GM18873 (cell line): ENCODE measurements at regions not wholly inside any gene's neighbourhood (a gene's known extent, or its start where the extent isn't known, plus 50 kb on each side); places are given as distances from the start of the nearest gene placed in this dataset.

Experiments
- ATAC-seq: cut with Tn5 transposase; IDR thresholded peaks from one replicate; pipeline ENCODE4 v1.9.1; 2021; ENCODE audit warnings: mild to moderate bottlenecking, moderate library complexity, moderate number of reproducible peaks; ENCODE audit not compliant: unreplicated experiment, low FRiP score

DNA sequence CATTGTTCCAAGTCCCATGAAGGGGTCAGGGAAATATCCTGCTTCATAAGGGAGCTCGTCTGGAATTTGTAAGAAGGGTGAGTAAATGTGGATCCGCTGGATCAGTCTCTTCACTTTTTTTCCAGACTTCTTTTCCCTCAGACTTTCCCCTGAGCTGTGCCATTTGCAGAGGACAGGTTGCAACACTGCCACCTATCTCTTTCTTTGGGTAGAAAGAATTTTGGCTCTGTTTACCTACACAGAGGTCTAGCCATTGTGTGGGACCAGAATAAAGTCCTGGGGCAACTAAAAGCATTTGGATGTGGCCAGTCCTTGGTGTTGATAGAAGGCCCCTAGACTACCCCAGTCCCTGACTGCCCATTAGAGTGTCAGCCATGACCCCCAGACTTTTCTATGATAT, 1146.7 kb upstream of the PRMT6 start:
- ATAC-seq = no peak

DNA sequence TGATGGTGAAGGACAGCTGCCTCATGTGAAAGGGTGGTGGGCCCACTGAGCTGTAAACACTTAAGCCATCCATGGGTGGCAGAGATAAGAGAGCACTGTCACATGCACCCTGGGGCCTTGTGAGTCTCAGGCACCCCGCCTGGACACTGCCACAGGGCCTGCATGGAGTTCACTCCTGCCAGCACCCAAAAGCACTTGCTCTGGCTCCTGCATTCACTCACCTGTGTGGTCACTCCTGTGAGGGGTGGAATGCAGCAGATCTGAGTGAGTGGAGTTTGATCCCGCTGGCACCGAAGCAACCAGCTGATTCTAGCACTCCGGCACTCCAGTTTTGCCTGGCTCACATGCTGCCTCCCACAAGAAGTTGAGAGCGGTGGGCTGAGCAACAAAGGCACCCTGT, 1142.1 kb upstream of the PRMT6 start:
- ATAC-seq = no peak

DNA sequence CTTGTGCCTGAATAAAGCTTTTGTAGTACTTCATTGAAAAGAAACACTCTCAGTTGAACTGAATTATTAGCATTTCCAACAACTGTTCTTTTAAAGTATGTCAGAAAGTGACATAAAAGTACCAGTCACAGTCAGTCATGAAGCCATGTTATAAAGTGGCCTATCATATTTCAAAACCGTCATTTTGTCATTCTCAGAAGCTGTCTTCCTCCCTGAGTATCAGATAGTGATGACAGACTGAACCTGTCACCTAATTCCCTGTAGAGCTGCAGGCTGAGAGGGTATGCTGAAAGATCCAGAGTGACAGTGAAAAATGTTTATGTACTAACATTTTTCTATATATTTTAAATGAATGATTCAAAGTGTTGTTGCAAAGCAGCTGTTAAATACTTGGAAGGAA, 1121.7 kb upstream of the PRMT6 start:
- ATAC-seq = no peak

- ATAC-seq = no peak
Observed at GRCh38 chr1:105964879-105965278, 1091.6 kb upstream of the PRMT6 start.

DNA sequence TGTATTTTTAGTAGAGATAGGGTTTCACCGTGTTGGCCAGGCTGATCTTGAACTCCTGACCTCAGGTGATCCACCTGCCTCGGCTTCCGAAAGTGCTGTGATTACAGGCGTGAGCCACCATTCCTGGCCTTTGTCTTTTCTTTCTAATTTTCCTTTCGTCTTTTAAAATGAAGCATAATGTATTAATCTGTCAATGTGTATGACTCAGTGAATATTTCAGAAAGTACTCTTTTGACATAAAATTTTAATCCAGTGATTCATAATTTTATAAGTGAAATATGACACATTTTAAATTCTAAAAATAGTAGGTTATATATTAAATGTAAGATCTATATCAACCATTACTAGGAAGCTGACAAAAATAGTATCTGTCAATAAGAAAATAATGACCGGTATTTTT, 1059.0 kb upstream of the PRMT6 start:
- no peak for ATAC-seq

DNA sequence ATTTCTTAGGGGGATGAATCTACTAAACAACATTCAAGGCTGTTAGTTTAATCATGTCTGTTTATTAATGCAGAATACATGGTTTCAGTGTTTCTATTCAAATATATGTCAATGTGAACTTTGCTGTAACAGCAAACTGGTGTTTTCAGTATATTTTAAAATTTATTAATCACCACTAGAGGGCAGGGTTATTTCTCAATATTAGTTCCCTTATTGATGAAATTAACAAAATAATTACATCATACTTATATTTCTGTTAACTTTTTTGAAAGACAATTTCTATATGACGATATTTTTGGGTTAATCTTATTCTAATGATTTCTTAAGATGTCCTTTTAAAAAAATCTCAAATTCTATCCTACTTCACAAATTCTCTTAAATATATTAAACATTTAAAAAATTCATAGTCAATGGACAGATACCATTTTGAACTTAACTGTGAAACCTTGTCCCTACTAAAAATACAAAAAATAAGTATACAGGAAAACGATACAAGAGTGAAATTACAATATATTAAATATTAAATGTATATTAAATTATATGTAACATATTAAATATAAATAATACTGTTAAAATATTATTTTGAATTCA, 1034.1 kb upstream of the PRMT6 start:
- no peak for ATAC-seq

GRCh38 chr1:106027871-106028270, 1028.6 kb upstream of the PRMT6 start:
- no peak for ATAC-seq

- ATAC-seq = no peak
Observed at GRCh38 chr1:106037526-106037925, 1018.9 kb upstream of the PRMT6 start.

DNA sequence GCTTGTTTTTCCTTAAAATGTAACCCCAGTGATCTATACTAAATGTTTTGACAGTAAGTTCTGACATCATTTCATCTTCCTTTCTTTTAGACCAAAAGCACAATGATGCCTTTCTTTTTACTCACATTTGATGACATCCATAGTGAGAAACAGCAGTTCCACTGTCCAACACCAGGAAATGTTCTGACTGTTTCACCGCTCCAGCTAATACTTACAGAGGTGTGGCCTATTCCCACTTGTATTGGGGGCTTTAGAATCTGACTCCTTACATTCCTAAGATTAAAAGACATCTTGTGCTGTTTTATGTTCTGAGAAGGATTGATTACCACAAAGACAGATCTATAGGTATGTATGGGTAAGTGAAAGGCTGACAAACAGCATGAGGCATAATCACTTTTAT, 1018.2 kb upstream of the PRMT6 start:
- no peak for ATAC-seq

DNA sequence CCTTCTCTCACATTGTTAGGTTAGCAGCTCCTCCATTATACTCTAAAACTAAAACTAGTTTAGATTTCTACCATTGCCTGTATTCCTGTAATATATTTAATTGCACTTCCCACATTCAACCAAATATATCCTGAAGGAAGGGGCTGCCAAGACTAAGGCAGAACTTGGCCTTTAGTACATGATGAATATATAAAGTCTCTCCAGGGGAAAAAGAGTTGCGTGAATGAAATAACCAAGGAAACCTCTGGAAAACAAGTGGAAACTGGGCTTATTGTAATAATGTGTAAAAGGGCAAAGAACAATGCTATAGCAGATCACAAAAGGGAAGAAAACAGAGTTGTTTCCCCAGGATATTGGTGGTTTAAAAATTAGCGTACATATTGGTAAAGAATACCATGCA, 1012.5 kb upstream of the PRMT6 start:
- ATAC-seq = no peak

DNA sequence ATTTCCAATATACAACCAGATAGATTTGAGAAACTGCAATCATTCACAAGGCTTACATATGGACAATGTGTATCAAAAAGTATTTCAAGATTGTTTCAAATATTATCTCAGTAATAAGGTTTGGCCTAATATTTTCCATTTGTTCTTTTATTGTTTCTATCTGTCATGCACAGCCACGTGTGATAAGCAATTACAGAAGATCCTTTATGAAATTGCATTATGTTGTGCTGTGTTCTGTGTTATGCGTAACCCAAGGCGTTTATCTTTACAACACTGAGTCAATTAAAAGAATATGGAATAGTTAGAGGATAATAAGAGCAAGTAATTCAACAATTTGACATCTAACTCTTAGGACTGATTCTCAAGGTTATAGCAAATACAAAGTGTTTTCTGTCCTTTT, 1009.3 kb upstream of the PRMT6 start:
- ATAC-seq = no peak

DNA sequence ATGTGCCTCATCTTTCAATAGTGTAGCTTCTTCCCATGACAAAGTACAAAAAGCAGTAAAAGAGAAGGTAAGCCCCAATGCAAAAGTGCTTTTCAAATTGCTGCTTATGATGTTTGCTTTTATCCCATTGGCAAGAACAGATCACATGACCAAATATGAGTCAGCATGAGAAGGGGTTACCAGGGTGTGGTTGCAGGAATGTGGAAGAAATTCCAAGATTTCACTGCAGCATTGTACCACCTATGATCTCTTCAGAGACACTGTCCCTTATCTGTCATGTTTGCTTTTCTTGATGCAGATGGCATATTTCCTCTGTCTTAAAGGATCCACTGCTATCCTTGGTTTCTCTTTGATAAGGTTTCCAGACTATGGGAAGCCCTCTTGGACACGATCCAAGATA, 1006.9 kb upstream of the PRMT6 start:
- no peak for ATAC-seq

GRCh38 chr1:106055855-106056254, 1000.6 kb upstream of the PRMT6 start:
- ATAC-seq = no peak

DNA sequence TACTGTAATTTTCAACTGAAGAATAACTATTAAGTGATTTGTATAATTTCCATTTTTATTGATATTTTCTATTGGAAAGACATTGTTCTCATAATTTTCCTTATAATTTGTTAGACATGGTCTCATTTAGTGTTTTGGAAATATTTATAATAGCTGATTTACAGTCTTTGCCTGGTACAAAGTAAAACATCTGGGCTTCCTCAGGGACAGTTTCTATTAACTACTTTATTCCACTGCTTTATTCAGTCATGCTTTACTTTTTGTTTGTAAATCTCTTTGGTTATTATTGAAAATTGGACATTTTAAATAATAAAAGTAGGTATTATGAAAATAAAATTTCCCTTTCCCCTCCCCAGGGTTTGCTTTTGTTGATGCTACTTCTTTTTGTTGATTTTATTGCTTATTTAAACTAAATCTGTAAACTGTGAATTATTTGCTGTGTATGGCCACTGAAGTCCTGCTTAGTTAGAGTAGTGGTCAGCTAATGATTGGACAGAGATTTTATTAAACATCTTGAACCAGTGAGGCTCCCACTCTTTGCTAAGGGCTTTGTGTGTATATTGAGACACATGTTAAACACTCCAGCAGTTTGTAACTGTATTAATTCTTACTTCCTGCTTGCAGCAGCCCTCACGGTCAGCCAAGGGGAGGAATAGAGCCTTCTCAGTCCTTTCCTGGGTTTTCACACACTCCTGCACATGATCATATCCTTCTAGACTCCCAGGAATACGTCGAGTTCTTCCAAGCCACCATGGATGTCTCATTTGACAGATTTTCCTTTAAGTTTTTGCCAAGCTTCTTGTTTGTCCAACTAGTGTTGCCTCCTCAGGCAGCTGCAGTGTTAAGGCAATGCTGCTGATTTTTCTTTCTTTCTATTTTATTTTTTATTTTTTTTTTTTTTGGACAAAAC, 994.6 kb upstream of the PRMT6 start:
- no peak for ATAC-seq

GRCh38 chr1:106063510-106063909, 993.0 kb upstream of the PRMT6 start:
- no peak for ATAC-seq

GRCh38 chr1:106072909-106073600, 983.4 kb upstream of the PRMT6 start:
- peak; percentile 77 for ATAC-seq

- ATAC-seq = no peak
Observed at GRCh38 chr1:106080608-106081325, 975.7 kb upstream of the PRMT6 start.

DNA sequence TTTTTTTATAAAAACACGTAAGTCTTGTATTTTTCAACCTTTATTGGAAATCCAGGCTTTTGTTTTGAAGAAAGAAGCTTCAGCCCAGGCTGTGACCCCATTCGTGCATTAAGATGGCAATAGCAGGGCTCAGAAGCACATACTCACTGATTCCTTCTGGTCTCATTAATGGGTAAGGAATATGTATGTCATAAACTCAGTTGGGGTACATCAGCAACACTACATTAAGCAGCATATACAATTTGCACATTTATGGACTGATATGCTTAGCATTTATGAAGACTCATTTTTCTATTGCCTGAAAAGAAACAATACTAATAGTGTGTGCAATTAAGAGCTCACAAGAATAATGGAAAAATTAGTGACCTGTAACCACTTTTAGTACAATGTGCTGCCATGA, 945.4 kb upstream of the PRMT6 start:
- no peak for ATAC-seq

GRCh38 chr1:106113851-106114250, 942.6 kb upstream of the PRMT6 start:
- no peak for ATAC-seq

GRCh38 chr1:106120789-106121188, 935.7 kb upstream of the PRMT6 start:
- ATAC-seq = no peak

- no peak for ATAC-seq
Observed at GRCh38 chr1:106121728-106122127, 934.7 kb upstream of the PRMT6 start.
